GM21786 (cell line): ENCODE measurements at regions not wholly inside any gene's neighbourhood (a gene's known extent, or its start where the extent isn't known, plus 50 kb on each side); places are given as distances from the start of the nearest gene placed in this dataset.

ENCODE experiments used
- ATAC-seq: cut with Tn5 transposase; IDR thresholded peaks from one replicate; pipeline ENCODE4 v1.9.1; 2021; ENCODE audit not compliant: unreplicated experiment

DNA sequence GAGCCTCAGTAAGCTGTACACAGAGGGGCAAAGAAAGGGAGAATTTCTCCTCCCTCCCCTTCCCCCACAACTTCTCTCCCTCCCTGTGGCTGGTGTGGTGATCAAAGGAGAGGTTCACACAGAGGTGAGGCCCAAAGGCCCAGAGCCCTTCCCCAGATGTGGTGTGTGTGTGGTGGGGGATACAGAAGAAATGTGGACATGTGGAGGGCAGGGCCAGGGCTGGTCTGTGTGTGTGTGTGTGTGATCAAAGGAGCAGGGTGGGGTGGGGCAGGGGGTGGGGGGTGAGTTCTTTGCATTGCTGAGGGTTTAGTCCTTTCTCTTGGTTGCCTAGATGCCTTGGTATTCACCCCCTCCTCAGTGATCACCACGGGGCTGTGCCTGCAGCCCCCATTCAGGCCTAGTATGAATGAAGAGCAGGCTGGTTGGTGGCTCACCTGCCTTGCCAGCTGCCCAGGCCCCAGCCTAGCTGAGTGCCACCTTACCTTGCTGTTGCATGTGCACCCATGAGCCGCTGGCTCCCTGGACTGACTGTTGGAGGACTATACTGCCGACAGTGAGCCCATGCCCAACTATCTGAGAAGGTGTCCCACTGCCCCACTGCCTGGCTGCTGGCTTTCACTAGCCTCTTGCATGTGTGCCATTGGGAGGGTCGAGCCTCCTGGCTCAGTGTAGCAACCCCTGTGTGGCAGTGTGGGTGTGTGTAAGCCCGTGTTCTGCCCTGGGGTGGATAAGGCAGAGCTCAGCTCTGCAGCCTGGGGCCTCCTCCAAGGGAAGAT is 101.9 kb downstream of the EFNB1 start:
- ATAC-seq, result no peak

DNA sequence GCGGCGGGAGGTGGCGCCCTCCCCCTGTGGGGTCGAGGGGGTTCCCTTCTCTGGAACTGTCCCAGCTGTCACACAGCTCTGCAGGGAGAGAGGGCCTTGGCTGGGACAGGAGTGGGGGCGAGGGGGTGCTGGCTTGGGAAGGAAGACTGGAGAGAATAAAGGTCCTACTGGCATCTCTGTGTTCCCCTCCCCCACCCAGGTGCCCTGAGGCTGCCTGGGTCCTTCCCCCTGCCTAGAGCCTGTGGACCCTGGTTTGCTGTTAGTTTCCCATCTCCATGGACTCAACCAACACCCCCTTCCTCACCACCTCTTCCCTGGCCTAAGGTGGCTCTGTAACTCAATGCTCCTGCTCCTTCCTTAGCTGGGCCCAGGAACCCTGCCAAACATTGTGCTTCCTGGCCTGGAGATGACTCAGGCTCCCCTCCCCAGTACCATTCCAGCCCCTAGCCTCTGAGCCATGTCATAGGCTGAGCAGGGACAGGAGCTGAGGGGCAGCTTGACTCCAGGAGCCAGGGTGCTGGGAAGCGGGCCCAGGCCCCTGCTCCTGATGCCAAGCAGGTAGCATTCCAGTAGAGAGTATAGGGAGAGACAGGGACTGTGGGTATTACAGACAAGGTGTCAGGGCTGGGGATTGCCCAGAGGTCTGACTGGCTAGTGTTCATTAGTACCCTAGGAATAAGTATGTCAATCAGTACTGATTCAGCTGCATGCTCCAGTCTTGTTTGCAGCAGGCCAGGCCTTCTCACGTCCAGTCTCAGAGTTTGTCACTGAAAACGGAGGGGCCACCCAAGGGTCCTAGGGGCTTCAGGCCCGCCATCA is 100.7 kb downstream of the EFNB1 start:
- no peak for ATAC-seq

DNA sequence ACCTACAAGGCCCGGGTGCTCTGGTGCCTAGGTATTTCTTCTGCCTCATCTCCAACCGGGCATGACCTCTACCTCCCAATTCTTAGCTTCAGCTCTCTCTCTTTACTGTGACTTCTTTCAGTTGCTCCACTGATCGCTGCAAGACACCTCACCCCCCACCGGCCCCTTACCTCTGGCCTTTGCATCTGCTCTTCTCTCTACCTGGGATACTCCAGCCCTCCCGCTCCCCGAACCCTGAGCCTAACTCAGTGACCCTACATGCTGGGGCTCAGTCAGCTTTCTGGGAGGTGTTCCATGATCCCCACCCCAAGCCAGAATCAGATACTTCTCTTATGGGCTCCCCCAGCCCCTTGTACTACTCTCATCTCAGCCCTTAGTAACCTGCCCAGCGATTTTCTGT is 99.6 kb downstream of the EFNB1 start:
- ATAC-seq, result no peak

GRCh38 chrX:68927178-68927577 is 98.4 kb downstream of the EFNB1 start:
- ATAC-seq, result no peak

GRCh38 chrX:68923147-68923546 is 94.3 kb downstream of the EFNB1 start:
- no peak for ATAC-seq

DNA sequence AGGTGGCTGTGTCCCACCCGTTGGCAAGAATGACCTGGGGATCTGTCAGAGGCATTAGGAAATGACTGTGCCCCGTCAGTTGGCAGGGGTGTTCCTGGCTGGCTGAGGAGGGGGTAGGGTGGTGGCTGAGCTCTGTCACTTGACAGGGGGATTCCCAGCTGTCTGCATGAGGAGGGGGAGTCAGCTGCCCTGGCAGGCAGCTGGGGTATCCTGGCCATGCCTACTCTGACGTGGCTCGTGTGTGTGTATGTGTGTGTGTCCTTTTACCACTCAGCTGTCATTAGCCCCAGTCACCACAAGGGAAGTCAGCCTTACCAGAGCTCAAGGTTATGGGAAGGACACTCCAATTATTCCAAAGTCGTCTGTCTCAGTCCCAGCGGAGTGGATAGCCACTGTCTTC is 93.2 kb downstream of the EFNB1 start:
- no peak for ATAC-seq

- ATAC-seq, result no peak
Measured at GRCh38 chrX:68920561-68920960, 91.7 kb downstream of the EFNB1 start.

DNA sequence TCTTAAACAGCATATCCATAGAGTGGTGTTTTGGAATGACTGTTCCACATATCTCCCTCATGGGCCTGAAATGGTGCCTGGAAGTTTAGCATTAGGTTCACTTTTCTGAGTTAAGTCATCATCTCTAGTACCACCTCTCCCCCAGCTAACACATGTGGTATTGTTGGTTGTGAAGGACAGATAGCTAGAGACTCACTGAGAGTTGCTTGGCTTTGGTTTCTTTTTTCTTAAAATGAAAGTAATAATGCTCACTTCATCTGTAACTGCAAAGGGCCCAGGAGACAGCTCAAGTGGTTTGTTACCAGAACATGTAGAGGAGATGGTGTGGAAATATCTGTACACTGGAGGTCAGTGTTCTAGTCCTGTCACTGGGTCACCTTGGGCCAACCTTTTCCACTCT is 90.9 kb downstream of the EFNB1 start:
- ATAC-seq, result no peak

- ATAC-seq, result no peak
Measured at GRCh38 chrX:68918202-68918601, 89.4 kb downstream of the EFNB1 start.

DNA sequence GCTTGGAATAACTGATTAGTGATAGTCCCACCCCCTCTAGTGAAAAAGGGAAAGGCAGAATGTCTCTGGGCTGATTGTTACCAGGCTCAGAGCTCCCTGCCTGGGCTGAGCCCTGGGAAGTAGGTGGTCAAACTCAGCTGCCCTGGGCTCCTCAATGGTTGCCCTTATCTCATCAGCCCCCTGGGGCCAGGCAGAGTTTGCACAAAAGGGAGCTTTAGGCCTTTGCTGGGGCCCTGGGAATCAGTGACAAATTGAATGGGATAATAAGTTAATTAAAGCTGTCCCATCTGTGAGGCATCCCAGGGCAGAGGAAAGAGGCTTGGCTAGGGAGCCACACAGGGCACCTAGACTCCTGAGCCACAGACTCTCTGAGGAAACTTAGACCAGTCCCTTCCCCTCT is 89.0 kb downstream of the EFNB1 start:
- no peak for ATAC-seq

- ATAC-seq, result no peak
Measured at GRCh38 chrX:68916891-68917290, 88.1 kb downstream of the EFNB1 start.

GRCh38 chrX:68915778-68916177 is 87.0 kb downstream of the EFNB1 start:
- ATAC-seq, result peak; percentile 75

DNA sequence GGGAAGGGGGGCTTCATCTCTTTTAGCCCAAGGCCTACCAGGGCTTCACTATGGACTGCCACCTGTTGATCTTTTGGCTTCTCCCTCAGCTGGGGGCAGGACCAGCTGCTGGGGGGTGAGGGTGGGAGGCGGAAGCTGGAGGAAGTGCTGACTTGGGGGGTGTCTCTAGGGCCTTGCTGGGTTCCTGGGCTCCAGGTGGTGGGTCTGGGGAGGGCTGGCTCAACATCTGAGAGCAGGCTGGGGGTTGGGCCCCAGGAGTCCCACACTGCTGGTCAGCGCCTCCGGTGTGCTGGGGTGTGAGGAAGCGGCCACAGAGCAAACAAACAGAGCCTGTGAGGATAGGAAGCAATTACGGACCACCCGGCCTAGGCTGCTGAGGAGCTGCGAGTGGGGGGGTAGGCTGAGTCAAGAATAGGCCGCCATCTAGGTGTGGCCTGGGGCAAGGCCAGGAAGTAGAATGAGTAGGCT is 85.7 kb downstream of the EFNB1 start:
- ATAC-seq, result no peak

DNA sequence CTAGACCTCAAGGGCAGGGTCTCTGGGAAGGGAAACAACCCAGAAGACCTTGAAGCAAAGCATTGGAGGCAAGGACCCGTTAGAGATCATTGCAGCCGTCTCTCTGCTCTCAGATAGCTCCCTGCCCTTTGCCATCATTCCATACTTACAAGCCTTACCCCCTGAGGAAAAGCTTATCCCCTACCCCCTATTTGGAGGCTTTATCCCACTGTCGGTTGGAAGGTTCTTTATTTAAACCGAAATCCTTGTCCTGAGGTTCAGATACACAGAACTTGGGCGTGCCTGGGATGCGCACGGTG is 84.4 kb downstream of the EFNB1 start:
- ATAC-seq, result no peak

DNA sequence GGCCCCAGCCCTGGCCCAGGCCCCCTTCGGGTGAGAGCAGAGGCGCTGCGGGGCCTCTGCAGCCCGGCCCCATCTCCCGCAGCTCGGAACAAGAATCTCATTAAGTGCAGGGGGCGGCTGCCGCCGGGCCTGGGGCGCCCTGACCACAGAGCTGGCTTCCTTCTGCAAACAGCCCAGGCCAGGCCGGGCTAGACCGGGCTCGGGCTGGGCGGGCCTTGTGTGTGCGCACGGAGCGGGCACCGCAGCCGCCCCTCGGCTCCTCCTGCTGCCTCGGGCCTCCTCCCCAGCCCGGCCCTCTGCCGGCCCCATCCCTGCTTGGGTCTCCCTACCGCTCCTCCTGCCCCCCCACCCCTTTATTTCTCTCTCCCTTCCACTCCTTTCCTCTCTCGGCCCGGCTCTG is 83.3 kb downstream of the EFNB1 start:
- ATAC-seq, result no peak

GRCh38 chrX:68910731-68911428 is 82.1 kb downstream of the EFNB1 start:
- ATAC-seq, result no peak

DNA sequence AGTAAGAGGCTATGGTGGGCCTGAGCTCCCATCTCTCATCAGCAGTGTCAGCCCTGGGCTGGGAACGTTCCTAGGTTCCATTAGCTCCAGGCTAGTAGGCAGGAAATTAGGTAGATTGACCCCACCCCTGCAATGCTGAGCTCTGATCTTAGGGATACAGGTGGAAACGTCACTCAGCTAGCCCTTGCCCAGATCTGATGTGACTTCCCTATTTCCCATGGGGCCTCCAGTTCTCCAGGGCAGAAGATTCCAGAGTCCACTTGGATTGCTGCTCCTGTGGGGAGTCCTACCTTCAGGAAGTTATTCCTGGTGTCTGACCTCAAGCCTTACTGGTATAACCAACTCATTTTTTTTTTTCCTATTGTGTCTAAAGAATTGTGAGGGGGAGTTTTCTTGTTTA is 81.1 kb downstream of the EFNB1 start:
- no peak for ATAC-seq

DNA sequence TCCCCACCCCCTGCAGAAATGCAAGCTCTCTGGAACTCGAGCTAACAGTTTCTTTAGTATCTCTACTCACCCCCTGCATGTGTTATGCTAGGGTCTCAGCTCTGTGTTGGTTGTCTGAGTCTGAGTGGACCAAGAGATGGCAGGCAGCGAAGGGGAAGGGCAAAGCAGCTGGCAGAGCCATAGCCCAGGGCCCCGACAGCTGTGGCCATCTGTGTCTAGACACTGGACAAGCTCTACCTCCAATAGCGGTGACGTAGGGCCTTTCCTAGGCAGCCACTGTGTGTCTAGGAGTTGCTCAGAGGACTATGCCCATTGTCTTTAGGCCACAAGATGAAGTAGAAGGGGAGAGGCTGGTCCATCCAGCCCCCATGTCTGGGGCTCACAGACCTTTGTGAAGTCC is 79.2 kb downstream of the EFNB1 start:
- no peak for ATAC-seq

DNA sequence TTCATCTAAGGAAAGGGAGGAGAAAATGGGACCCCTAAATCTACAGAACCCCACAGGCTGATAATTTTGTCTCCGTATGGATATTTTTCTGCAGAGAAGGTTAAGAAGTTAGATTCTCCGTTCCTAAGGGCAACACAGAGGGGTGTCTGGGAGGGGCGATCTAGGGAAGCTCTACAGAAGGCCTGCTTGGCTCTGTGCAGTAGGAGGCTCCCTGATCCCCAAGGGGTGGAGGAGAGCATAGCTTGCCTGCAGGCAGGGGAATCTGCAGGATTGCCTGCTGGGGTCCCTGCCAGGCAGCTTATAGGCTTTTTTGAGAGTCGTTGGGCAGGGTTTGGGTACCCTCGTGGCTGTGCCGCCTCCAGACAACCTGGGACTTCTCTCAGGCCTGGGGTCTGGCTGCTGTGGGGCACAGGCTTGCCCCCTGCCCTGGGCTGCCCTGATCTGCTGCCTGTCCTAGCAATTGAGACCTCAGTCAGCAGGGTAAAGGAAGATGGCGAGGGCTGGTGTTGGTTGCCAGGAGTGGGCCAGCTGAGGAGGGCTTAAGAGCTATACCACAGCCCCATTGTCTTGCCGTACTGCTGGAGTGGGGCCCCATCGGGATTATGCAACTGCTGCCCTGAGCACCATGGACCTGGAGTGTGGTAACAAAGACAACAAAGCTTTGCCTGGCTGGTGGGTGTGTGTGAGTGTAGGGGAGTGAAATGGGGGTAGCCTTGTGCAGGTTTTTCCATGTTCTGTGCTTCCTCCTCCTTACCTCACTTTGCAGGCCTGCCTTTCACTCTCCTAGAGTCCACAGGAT is 74.1 kb downstream of the EFNB1 start:
- ATAC-seq, result no peak

GRCh38 chrX:68901519-68901918 is 72.7 kb downstream of the EFNB1 start:
- ATAC-seq, result no peak

- no peak for ATAC-seq
Measured at GRCh38 chrX:68898598-68898997, 69.8 kb downstream of the EFNB1 start.
